ENCODE measurements at regions not wholly inside any gene's neighbourhood (a gene's known extent, or its start where the extent isn't known, plus 50 kb on each side); places are given as distances from the start of the nearest gene placed in this dataset.
"Not testable (repeated sequence)": the region's sequence is repeated elsewhere in the genome, so short reads cannot be mapped to it uniquely, and the experiment has no call there.

DNA sequence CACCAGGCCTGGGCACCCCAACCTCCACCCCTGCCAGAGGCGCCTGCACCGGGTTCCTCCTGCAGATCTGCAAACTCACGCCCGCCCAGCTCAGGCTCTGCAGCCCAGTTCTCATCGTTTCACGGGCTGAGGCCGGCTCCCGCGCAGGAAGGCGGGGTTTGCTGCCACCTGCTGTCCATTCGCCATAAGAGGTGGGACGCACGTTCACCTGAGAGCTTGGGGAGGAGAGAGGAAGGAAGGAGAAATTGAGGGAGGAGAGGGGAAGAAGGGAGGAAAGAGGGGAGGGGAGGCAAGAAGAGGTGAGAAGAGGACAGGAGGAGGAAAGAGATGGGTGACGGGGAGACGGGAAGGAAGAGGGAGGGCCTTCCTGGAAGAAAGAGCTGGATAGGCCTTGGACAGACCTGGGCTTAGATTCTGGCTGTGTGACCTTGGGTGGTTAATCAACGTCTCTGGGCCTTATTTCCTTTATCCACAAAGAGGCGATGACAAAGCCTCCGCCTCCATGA, 114.5 kb downstream of the ADRA2C start:
- Mint-ChIP-seq H3K36me3 (peaks cover 9 to 13% of the 10 kb centered on the region in 2 donors), H3K9me3 (no peaks in the 10 kb centered on the region), H3K27ac (no peak overlapping the region)
- ATAC-seq (peak; percentile 79 to 92), DNase-seq (ENCODE audit: low spot score in 2 of 2) (peak in 1 of 2 donors; percentile 73)

DNA sequence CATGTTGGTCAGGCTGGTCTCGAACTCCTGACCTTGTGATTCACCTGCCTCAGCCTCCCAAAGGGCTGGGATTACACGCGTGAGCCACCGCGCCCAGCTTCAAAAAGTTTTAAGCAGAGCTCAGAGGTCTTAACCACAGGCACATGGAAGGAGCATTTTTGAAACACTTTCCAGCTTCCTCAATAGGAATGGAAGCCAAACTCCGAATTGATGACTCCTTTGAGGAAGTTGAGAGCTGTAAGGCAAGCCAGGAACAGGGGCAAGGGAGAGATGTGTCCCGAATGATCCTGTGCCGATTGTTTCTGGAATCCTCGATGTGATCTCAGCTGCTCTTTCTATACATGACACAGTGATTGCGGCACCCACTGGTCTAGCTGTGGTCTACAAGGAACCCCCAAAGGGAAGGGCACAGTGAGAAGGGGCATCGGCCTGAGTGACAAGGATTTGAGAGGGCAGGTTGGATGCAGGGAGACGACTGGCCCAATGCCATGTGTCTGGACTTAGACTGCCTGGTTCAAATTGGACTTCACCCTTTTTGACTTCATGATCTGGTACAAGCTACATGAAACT, 116.2 kb downstream of the ADRA2C start:
- ATAC-seq; H3K27ac Mint-ChIP-seq; H3K9me3 Mint-ChIP-seq; DNase-seq (ENCODE audit: low spot score in 2 of 2): not testable (repeated sequence)
- peaks cover 9 to 11% of the 10 kb centered on the region in 2 donors for H3K36me3 Mint-ChIP-seq

DNA sequence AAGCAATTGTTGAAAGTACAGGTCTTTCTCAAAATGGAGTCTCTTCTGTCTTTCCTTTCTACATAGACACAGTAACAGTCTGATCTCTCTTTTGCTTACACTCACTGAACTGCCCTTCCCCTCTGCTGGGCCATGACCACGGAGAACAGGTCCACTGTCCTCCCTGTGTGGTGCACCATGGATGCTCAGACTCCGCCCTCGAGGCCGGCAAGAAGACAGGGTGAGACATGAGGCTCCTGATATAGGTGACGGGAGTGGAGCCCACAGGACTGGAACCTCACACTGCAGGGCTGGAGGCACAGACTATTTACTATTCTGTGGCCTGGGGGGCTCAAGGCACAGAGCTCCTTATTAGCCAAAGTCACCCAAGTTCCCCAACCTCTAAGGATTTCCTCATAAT, 118.1 kb downstream of the ADRA2C start:
- ATAC-seq; H3K36me3 Mint-ChIP-seq; H3K9me3 Mint-ChIP-seq; H3K27ac Mint-ChIP-seq; DNase-seq (ENCODE audit: low spot score in 2 of 2): not testable (repeated sequence)

DNA sequence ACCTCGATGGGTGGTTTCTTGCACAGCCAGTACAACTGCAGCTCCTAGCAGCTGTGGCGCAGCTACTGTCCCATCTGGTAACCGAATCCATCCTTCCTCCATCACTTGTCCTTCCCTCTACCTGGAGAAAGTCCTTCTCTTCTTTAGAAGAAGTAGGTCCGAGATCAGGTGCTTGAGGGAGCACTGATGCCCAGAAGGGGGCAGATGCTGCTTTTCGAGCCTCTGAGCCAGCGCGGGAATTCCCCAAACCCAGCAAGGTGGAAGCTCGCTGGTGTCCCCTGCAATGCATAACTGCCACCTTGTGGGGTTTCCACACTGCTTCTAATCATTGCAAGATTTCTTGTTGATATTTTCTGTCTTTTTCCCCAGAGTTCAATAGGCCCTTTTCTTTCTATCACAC, 127.4 kb downstream of the ADRA2C start:
- H3K9me3 Mint-ChIP-seq; H3K36me3 Mint-ChIP-seq; ATAC-seq; DNase-seq (ENCODE audit: low spot score in 2 of 2); H3K27ac Mint-ChIP-seq: not testable (repeated sequence)

DNA sequence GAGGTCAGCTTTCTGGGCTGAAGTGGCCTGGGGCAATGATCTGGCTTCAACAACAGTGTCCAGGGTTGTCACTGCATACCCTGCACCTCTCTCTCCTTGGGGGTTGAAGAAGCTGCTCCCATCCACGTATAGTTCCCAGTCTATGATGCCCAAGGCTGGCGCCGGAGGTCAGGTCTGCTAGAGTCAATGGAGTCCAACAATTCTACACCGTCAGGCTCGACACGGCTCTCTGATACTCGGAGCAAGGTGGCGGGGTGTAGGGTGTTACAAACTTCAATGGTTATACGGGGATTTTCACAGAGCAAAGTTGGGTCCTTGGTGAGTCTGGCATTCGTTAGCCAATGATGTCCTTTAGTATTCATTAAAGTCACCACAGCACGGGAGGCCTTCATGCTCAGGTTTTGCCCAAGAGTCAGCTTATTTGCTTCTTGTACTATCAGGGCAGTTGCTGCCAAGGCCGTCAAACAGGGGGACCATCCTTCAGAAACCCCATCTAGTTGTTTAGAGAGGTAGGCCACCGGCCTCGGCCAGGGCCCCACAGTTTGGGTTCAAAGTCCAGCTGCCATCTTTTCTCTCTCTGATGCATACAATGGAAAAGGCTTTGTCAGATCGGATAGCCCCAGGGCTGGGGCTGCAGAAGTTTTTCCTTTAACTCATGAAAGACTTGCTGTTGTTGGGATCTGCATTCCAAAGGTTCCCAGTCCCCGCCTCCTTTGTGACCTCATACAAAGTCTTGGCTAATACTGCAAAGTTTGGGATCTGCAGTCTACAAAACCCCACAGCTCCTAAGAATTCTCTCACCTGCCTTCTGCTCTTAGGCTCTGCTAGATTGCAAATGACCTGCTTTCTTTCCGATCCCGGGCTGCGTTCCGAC, 128.1 kb downstream of the ADRA2C start:
- not testable (repeated sequence) for ATAC-seq; H3K27ac Mint-ChIP-seq; H3K9me3 Mint-ChIP-seq; H3K36me3 Mint-ChIP-seq; DNase-seq (ENCODE audit: low spot score in 2 of 2)

DNA sequence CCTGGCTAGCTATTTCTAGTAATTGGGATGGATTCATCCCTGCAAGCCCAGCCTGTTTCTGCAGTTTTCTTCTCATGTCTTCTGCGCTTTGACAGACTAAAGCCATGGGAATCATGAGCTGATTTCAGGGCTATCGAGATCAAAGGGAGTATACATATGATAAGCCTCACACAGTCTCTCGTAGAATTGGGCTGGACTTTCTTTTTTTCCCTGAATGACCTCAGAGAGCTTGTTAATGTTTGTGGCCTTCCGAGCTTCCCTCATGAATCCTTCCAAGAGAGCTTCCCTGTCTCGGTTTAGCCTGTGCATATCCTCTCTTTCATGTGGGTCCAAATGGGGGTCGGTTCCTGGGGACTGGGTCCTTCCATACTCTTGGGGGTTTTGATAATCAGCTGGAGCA, 130.3 kb downstream of the ADRA2C start:
- H3K9me3 Mint-ChIP-seq, result no peaks in the 10 kb centered on the region
- H3K36me3 Mint-ChIP-seq, result no peaks in the 10 kb centered on the region
- DNase-seq (ENCODE audit: low spot score in 2 of 2) (no peak), ATAC-seq (no peak)
- no peak overlapping the region for H3K27ac Mint-ChIP-seq

DNA sequence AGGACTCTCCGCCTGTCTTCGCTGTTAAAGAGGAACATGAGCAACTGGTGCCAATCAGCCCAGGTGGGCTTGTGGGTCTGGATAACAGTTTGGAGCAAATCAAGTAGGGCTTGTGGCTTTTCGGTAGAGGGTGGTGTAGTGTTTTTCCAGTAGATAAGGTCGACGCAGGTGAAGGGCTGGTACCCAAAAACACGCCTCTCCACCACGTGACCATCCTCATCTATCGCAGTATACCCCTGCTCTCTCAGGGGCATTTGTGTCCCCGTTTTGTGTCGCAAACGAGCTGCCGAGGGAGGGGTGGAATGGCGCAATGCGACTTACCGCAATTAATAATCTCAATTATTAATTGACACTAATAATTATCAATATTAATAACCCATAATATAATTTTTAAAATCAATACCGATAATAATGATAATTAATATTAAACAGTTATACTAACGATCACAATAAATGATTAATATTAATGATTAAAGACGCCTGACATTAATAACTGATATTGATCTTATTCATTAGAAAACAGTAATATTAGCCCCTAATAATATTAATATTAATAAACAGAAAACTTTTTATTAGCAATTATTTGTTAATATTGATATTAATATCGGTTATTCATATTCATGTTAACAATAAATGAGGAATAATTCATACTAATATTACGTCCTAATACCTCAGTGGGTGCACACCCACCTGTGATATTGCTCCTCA, 130.8 kb downstream of the ADRA2C start:
- not testable (repeated sequence) for H3K27ac Mint-ChIP-seq; H3K9me3 Mint-ChIP-seq; H3K36me3 Mint-ChIP-seq; DNase-seq (ENCODE audit: low spot score in 2 of 2); ATAC-seq

DNA sequence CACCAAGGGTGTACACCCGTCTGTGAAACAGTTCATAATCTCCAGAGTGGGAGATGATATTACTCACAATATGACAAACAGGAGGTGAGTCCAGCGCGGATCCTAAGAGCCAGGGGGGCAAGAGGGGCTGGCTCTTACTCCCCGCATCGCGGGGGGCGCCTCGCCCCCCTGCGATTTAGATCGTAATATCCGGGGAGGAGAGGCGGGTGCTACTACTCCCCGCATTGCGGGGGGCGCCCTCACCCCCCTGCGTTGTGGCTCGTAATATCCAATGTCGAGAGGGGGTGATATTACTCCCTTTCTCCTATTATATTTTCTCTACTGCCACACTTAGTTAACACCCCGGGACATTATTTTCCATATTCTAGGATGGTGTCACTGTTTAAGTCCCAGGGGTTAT, 131.9 kb downstream of the ADRA2C start:
- Mint-ChIP-seq H3K36me3 (no peaks in the 10 kb centered on the region), H3K27ac (no peak overlapping the region), H3K9me3 (no peaks in the 10 kb centered on the region)
- no peak for ATAC-seq
- no peak for DNase-seq (ENCODE audit: low spot score in 2 of 2)

DNA sequence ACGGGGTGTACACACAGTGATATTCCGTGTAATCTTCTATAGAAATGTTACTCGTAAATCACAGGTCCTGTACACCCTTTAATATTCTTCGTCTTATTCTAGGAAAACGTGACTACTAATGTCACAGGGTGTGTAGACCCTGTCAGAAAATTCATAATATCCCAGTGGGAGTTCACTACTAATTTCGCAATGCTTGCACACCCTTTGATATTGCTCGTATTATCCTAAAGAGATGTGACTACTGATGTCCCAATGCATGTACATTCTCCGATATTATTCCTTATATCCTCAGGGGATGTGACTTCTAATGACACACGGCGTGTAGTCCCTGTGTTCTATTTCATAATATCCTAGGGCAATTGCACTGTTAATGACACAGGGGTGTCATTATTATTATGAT, 132.7 kb downstream of the ADRA2C start:
- H3K9me3 Mint-ChIP-seq; H3K27ac Mint-ChIP-seq; DNase-seq (ENCODE audit: low spot score in 2 of 2); H3K36me3 Mint-ChIP-seq; ATAC-seq: not testable (repeated sequence)

DNA sequence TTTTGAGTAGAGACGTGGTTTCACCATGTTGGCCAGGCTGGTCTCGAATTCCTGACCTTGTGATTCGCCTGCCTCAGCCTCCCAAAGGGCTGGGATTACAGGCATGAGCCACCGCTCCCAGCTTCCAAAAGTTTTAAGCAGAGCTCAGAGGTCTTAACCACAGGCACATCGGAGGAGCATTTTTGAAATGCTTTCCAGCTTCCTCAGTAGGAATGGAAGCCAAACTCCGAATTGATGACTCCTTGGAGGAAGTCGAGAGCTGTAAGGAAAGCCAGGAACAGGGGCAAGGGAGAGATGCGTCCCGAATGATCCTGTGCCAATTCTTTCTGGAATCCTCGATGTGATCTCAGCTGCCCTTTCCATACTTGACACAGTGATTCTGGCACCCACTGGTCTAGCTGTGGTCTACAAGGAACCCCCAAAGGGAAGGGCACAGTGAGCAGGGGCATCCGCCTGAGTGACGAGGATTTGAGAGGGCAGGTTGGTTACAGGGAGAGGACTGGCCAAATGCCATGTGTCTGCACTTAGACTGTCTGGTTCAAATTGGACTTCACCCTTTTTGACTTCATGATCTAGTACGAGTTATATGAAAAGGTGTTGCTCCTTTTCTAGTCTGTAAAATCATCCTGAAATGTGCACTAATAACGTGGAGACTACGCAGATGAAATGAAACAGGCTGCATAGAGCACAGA, 138.2 kb downstream of the ADRA2C start:
- not testable (repeated sequence) for ATAC-seq; H3K9me3 Mint-ChIP-seq; H3K27ac Mint-ChIP-seq; DNase-seq (ENCODE audit: low spot score in 2 of 2); H3K36me3 Mint-ChIP-seq

DNA sequence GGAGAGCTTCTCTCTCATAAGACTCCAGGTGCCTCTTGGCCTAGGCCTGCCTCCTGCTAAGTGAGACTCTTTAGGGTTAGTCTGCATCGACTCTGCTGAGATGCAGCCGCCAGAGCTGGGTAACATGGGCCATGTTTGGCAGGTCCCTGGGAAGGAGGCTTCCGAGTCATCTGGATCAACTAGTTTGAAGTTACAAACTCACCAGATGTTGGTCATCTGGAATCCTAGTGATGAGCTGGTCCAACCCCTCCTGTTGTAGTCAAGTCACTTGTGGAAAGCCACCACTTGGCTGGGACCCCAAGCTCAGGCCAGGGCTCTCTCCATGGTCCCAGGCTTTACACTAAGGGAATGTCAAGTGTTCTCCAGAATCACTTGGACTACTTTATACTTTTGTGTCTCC, 143.4 kb downstream of the ADRA2C start:
- not testable (repeated sequence) for H3K36me3 Mint-ChIP-seq; ATAC-seq; H3K27ac Mint-ChIP-seq; DNase-seq (ENCODE audit: low spot score in 2 of 2)
- H3K9me3 Mint-ChIP-seq, result peaks cover 13% of the 10 kb centered on the region in 2 donors

DNA sequence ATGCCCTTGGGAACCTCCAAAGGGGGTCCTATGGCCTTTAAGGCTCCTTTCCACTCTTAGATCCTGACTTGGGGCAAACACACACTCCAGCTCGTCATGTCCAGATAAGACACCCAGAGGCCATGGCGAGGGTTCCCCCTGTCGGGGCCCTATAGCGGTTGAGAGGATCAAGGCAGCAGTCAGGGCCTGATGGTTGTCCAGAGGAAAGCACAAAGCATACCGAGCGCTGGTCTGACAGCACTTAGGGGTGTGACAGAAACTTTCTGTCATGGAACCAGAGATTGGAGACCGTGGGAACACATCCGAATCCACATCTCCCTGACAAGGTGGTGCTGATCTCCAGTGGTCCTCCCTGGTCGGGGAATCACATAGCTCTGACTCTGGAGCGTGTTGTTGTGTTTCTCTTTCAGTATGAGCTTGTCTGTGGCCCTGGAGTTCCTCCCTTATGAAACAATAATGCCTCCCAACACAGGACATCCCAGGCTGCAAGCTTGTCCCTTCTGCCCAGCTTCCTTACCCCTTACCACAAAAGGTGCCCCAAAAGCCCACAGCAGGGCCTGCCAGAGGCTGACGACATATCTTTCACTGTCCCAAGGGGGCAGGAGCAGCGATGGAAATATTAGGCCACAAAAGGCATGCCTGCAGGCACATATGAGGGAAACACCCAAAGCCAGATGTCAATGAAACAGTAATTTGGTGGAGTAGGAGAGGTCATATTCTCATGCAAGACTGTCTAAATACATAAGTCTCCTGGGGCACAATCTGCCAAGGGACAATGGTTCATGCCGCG, 144.2 kb downstream of the ADRA2C start:
- peaks cover 13% of the 10 kb centered on the region in 2 donors for H3K9me3 Mint-ChIP-seq
- not testable (repeated sequence) for H3K27ac Mint-ChIP-seq; H3K36me3 Mint-ChIP-seq; DNase-seq (ENCODE audit: low spot score in 2 of 2); ATAC-seq

DNA sequence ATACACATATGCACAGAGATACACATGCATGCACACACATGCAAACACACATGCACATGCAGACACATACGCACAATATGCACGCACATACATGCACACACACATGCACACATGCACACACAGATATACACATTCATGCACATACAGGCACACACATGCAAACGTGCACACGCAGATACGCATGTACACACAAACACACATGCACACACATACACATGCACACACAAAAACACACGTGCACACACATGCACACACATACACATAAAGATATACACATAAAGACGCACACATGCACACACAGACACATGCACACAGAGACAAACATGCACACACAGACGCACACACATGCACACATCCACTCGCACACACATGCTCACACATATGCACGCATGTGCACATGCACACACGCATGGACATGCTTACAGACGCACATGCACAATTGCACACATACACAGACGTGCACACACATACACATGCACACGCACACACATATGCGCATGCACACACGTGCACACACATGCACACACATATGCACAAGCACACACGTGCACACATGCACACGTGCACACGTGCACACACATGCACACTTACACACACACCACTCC, 145.2 kb downstream of the ADRA2C start:
- Mint-ChIP-seq H3K9me3 (peaks cover 13% of the 10 kb centered on the region in 2 donors), H3K27ac (no peak overlapping the region), H3K36me3 (no peaks in the 10 kb centered on the region)
- no peak for ATAC-seq
- no peak for DNase-seq (ENCODE audit: low spot score in 2 of 2)

DNA sequence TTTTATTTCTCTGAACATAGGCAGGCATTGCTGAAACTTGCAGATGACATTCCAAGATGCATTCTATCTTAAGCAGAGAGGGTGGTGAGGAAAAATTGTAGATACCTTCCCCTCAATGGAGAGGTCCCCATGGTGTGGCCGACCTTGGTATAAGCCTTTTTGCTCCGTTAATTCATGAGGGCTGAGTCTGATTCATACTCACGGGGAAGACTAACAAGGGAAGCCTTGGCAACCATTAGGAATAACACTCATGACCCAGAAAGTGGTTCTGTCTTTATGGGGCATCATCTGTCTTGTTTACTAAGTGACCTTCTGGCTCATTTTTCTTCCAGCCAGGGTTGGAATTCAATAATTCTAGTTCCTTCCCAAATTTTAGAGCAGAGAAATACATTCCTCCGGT, 148.3 kb downstream of the ADRA2C start:
- not testable (repeated sequence) for H3K27ac Mint-ChIP-seq; ATAC-seq; DNase-seq (ENCODE audit: low spot score in 2 of 2); H3K36me3 Mint-ChIP-seq
- peaks cover 13% of the 10 kb centered on the region in 2 donors for H3K9me3 Mint-ChIP-seq

DNA sequence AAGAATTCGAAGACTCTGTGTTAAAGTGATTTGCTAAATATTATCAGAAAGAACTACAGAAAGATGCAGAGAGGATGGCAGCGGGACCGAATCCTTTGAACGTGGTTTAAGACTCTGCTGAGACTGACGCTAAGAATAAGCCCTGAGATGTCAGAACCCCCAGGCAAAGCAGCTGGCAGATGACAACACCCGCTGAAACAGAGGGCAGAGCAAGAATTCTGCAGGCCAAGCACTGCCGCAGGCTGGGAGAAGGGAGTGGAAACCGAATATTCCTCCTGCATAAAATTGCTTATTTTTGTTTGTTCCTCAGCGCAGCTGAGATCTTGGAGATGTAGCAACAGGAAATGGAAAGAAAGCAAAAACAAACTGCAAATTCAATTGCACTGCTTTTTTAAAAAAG, 153.3 kb downstream of the ADRA2C start:
- not testable (repeated sequence) for DNase-seq (ENCODE audit: low spot score in 2 of 2); ATAC-seq; H3K9me3 Mint-ChIP-seq; H3K36me3 Mint-ChIP-seq
- peak overlapping the region in 1 of 2 donors; percentile 10 for H3K27ac Mint-ChIP-seq

DNA sequence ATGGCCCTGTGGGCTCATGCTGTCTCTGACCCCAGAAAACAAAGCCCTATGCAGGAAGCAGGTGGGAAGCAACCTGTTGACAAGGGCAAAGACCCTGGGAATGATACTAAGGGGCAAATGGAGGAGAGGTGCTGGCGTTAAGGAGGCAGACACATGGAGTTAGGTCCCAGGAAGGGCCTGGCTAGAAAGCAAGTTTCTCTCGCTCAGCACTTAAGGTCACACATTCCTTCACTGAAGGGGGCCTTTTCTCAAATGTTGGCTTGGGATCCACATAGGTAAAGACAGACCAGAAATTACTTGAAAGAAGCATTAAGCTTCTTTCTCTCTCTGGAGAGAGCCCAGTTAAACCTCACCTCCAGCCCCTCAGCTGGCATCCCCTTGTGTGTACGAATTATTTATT, 155.7 kb downstream of the ADRA2C start:
- not testable (repeated sequence) for DNase-seq (ENCODE audit: low spot score in 2 of 2); H3K36me3 Mint-ChIP-seq; H3K27ac Mint-ChIP-seq; ATAC-seq; H3K9me3 Mint-ChIP-seq

Measured in activated naive CD4-positive, alpha-beta T cell treated with anti-CD3 and anti-CD28 coated beads, Interleukin-2, amount 50 U/mL, for 72 hours (primary cell).